Umbilical cord (tissue), 1 donor: ENCODE measurements at regions not wholly inside any gene's neighbourhood (a gene's known extent, or its start where the extent isn't known, plus 50 kb on each side); places are given as distances from the start of the nearest gene placed in this dataset.

Experiments used
- DNase-seq: peaks from one replicate; pipeline ENCODE4 v3.0.0-alpha.2; 2015; ENCODE audit warnings: low spot score

DNA sequence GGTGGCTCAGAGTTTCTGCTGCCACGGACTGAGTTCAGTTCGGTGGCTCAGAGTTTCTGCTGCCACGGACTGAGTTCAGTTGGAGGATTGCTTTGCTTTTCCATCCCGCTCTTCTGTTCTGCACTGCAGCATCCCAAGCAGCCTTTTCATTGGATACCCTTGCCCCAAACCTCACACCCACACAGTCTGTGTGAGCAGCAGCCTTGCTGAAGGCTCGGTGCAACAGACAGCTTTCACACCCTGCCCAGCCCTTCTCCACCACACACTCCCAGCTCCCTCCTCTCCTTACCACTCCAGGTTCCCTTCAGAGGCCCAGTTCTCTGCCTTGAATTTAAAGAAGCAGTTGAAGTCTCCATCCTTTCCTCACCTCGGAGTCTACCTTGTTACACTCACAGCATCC lies 52.5 kb upstream of the CHD6 start:
- DNase-seq: no peak

DNA sequence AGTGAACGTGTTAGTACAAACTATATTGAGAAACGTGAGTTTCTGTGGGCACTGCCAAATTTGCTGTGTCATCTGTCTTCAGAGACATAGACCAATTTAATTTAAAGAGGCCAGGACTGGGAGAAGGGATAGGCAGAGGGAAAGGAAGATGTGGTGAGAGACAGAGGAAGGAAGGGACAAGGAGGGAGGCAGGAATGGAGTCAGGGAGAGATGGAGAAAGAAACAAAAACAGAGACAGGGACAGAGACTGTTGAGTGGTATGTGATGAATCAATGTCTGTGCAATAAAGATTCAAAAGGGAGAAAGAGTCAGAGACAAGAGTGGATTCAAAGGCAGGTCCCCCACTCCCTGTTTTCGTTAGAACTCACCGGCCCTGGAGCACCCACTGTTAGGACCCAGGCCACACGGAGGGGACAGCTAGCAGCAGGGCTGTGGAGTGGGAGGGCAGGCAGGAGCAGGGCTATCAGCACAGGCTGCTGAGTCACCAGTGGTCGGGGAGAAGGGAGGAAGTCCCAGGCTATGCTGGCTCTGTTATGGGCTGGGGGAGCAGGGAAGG lies 51.6 kb upstream of the CHD6 start:
- no peak for DNase-seq

- no peak for DNase-seq
Measured at GRCh38 chr20:41668057-41668749, 50.0 kb upstream of the CHD6 start.
